CD4-positive, alpha-beta memory T cell (primary cell): ENCODE measurements at regions not wholly inside any gene's neighbourhood (a gene's known extent, or its start where the extent isn't known, plus 50 kb on each side); places are given as distances from the start of the nearest gene placed in this dataset. TPM values are rescaled to one million over a fixed set of nuclear protein-coding genes. Genes with fewer than 3 reads are reported as not detected.
"Not testable (repeated sequence)": the region's sequence is repeated elsewhere in the genome, so short reads cannot be mapped to it uniquely, and the experiment has no call there.

Experiments
- CTCF ChIA-PET: fragments of 350-600 bp; sonication (Branson Sonifier 250); formaldehyde crosslinking; loops from one replicate; lab custom pipeline; 2021; ENCODE audit warnings: inconsistent platforms; ENCODE audit not compliant: partially characterized antibody; lab: Charles Lee
- POLR2A ChIA-PET: fragments of 350-600 bp; sonication (Branson Sonifier 250); formaldehyde crosslinking; loops from one replicate; lab custom pipeline; 2021; ENCODE audit not compliant: partially characterized antibody; lab: Charles Lee
- DNase-seq, 5 donors: peaks; one replicate each; pipeline versions ENCODE4 v3.0.0 to v3.0.0-alpha.2; 2020 to 2022; ENCODE audit warnings: mixed read lengths in 1 of 5
- H3K27ac ChIP-seq: one replicate; pipeline ENCODE4 v1.7.0; 2013; ENCODE audit warnings: low read depth, low read length
- H3K27me3 ChIP-seq: 2 replicates; pipeline ENCODE4 v1.7.0; 2013; ENCODE audit warnings: mild to moderate bottlenecking, low read length, moderate library complexity; ENCODE audit not compliant: insufficient read depth
- H3K36me3 ChIP-seq: 2 replicates; pipeline ENCODE4 v1.7.0; 2013; ENCODE audit warnings: mild to moderate bottlenecking, low read length, moderate library complexity; ENCODE audit not compliant: insufficient read depth
- H3K4me1 ChIP-seq: 2 replicates; pipeline ENCODE4 v1.7.0; 2013; ENCODE audit warnings: mild to moderate bottlenecking, low read length, moderate library complexity; ENCODE audit not compliant: insufficient read depth
- H3K4me3 ChIP-seq, 2 donors: one replicate each; pipeline ENCODE4 v1.7.0; 2013; ENCODE audit warnings: low read length in 2 of 2, mild to moderate bottlenecking in 1 of 2
- H3K9me3 ChIP-seq, 2 donors: one replicate each; pipeline ENCODE4 v1.7.0; 2013; ENCODE audit warnings: low read length in 2 of 2, control low read depth in 1 of 2; ENCODE audit not compliant: control insufficient read depth in 1 of 2
- H3K27ac Mint-ChIP-seq, 7 donors: one replicate each; pipeline ENCODE4 v1.8.0; 2020 to 2021; ENCODE audit warnings: mixed read lengths in 7 of 7, mild to moderate bottlenecking in 6 of 7, inconsistent platforms in 3 of 7, moderate library complexity in 3 of 7
- H3K27me3 Mint-ChIP-seq, 2 donors: one replicate each; pipeline ENCODE4 v1.8.0; 2020 to 2021; ENCODE audit warnings: mixed read lengths in 2 of 2
- H3K36me3 Mint-ChIP-seq, 2 donors: one replicate each; pipeline ENCODE4 v1.8.0; 2020 to 2021; ENCODE audit warnings: mixed read lengths in 2 of 2, inconsistent platforms in 1 of 2, mild to moderate bottlenecking in 1 of 2
- H3K4me1 Mint-ChIP-seq, 4 donors: one replicate each; pipeline ENCODE4 v1.8.0; 2020 to 2021; ENCODE audit warnings: mixed read lengths in 4 of 4, mild to moderate bottlenecking in 1 of 4
- H3K4me3 Mint-ChIP-seq, 8 donors: one replicate each; pipeline ENCODE4 v1.8.0; 2020 to 2021; ENCODE audit warnings: mixed read lengths in 8 of 8, mild to moderate bottlenecking in 7 of 8, moderate library complexity in 6 of 8, inconsistent platforms in 3 of 8
- H3K9me3 Mint-ChIP-seq, 8 donors: one replicate each; pipeline ENCODE4 v1.8.0; 2020 to 2021; ENCODE audit warnings: mixed read lengths in 8 of 8, mild to moderate bottlenecking in 5 of 8, inconsistent platforms in 3 of 8, moderate library complexity in 1 of 8
- intact Hi-C: fragments of 100-400 bp; cut with micrococcal nuclease; formaldehyde crosslinking; loops from one replicate; pipeline ENCODE4 v1.15.1; 2023
- microRNA-seq: library from miRNA; unstranded; fragments of <30 nt; microRNA quantifications from one replicate; pipeline ENCODE4 v1.2.0, GENCODE V29; 2021; ENCODE audit warnings: borderline replicate concordance, borderline number of aligned reads, borderline microRNAs expressed, mixed read lengths

- H3K27me3 Mint-ChIP-seq, H3K27ac ChIP-seq, H3K27me3 ChIP-seq, H3K36me3 ChIP-seq, intact Hi-C loops, H3K9me3 ChIP-seq, H3K36me3 Mint-ChIP-seq, H3K9me3 Mint-ChIP-seq: not testable (repeated sequence)
- H3K4me1 ChIP-seq, result peaks cover 70% of the 10 kb centered on the region
- ChIA-PET CTCF (interaction anchor here (0.7 to 2.6 kb wide), 4 partner anchors 21 to 248 kb away, joined by 3 to 7 read pairs (median 4); no protein-coding TSS in a partner anchor), POLR2A (interaction anchor here (1.0 kb wide), 1 partner anchor 207 kb away, joined by 4 read pairs; no protein-coding TSS in a partner anchor)
- Mint-ChIP-seq H3K4me3 (peak overlapping the region; percentile 77 to 90 (median 86)), H3K4me1 (peaks cover 40 to 69% (median 59%) of the 10 kb centered on the region in 4 donors), H3K27ac (peak overlapping the region; percentile 71 to 97 (median 87))
- H3K4me3 ChIP-seq, result peak overlapping the region in 1 of 2 donors; percentile 19
- DNase-seq, result peak; percentile 34 to 61 (median 49)
Observed at GRCh38 chr17:64712557-64713351, 50.6 kb upstream of the SMURF2 start.

Small RNAs in the stretch of these regions (microRNA-seq; reads per million reads assigned to microRNA genes)
- not detected for gene MIR6080
